Neural cell (in vitro differentiated cells): ENCODE measurements at regions not wholly inside any gene's neighbourhood (a gene's known extent, or its start where the extent isn't known, plus 50 kb on each side); places are given as distances from the start of the nearest gene placed in this dataset.

Experiments
- EZH2 ChIP-seq: fragments of 200-600, 300-800 bp; shearing (Covaris generic), sonication (generic); IDR thresholded peaks from 2 replicates; pipeline ENCODE4 v1.6.1; 2014; ENCODE audit warnings: antibody characterized with exemption, low read length, borderline replicate concordance, mild to moderate bottlenecking; ENCODE audit not compliant: insufficient read depth, poor library complexity, severe bottlenecking
- POLR2AphosphoS5 ChIP-seq: IDR thresholded peaks from 2 replicates; pipeline ENCODE4 v1.6.1; 2012
- TAF1 ChIP-seq: IDR thresholded peaks from 2 replicates; pipeline ENCODE4 v1.6.1; 2012; ENCODE audit warnings: low read depth
- TF ChIP-seq, protein P1 (sequence below): fragments of 450-650 bp; IDR thresholded peaks from 2 replicates; pipeline ENCODE4 v1.5.1; 2014; ENCODE audit warnings: antibody characterized with exemption, mild to moderate bottlenecking, moderate library complexity; ENCODE audit not compliant: poor library complexity, severe bottlenecking
- TF ChIP-seq, protein P2 (sequence below): IDR thresholded peaks from 2 replicates; pipeline ENCODE4 v1.6.1; 2012; ENCODE audit warnings: borderline replicate concordance

DNA sequence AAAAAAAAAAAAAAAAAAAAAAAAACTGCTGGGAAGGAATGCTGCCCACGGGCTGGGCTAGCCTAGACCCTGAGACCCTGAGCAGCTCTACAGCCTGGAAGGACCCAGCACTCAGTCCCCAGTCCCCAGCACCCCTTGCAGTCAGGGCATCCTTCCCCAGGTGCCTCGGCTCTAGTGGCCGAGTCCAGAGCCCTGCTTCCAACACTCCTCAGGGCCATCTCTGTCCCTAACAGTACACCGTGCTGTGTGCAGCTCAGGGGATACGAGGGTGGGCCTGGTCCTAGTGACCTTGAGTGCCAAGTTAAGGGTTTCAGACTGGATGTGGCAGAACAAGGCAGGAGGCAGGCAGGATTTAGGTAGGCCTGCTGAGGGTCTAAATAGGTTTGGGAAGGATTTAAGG is 50.2 kb upstream of the LRP8 start:
- TF ChIP-seq TAF1 (no peak), EZH2 (no peak), POLR2AphosphoS5 (no peak)
- TF ChIP-seq, protein P1, sequence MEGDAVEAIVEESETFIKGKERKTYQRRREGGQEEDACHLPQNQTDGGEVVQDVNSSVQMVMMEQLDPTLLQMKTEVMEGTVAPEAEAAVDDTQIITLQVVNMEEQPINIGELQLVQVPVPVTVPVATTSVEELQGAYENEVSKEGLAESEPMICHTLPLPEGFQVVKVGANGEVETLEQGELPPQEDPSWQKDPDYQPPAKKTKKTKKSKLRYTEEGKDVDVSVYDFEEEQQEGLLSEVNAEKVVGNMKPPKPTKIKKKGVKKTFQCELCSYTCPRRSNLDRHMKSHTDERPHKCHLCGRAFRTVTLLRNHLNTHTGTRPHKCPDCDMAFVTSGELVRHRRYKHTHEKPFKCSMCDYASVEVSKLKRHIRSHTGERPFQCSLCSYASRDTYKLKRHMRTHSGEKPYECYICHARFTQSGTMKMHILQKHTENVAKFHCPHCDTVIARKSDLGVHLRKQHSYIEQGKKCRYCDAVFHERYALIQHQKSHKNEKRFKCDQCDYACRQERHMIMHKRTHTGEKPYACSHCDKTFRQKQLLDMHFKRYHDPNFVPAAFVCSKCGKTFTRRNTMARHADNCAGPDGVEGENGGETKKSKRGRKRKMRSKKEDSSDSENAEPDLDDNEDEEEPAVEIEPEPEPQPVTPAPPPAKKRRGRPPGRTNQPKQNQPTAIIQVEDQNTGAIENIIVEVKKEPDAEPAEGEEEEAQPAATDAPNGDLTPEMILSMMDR, result no peak
- TF ChIP-seq, protein P2, sequence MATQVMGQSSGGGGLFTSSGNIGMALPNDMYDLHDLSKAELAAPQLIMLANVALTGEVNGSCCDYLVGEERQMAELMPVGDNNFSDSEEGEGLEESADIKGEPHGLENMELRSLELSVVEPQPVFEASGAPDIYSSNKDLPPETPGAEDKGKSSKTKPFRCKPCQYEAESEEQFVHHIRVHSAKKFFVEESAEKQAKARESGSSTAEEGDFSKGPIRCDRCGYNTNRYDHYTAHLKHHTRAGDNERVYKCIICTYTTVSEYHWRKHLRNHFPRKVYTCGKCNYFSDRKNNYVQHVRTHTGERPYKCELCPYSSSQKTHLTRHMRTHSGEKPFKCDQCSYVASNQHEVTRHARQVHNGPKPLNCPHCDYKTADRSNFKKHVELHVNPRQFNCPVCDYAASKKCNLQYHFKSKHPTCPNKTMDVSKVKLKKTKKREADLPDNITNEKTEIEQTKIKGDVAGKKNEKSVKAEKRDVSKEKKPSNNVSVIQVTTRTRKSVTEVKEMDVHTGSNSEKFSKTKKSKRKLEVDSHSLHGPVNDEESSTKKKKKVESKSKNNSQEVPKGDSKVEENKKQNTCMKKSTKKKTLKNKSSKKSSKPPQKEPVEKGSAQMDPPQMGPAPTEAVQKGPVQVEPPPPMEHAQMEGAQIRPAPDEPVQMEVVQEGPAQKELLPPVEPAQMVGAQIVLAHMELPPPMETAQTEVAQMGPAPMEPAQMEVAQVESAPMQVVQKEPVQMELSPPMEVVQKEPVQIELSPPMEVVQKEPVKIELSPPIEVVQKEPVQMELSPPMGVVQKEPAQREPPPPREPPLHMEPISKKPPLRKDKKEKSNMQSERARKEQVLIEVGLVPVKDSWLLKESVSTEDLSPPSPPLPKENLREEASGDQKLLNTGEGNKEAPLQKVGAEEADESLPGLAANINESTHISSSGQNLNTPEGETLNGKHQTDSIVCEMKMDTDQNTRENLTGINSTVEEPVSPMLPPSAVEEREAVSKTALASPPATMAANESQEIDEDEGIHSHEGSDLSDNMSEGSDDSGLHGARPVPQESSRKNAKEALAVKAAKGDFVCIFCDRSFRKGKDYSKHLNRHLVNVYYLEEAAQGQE, result no peak
